ENCODE measurements at regions not wholly inside any gene's neighbourhood (a gene's known extent, or its start where the extent isn't known, plus 50 kb on each side); places are given as distances from the start of the nearest gene placed in this dataset.

DNA sequence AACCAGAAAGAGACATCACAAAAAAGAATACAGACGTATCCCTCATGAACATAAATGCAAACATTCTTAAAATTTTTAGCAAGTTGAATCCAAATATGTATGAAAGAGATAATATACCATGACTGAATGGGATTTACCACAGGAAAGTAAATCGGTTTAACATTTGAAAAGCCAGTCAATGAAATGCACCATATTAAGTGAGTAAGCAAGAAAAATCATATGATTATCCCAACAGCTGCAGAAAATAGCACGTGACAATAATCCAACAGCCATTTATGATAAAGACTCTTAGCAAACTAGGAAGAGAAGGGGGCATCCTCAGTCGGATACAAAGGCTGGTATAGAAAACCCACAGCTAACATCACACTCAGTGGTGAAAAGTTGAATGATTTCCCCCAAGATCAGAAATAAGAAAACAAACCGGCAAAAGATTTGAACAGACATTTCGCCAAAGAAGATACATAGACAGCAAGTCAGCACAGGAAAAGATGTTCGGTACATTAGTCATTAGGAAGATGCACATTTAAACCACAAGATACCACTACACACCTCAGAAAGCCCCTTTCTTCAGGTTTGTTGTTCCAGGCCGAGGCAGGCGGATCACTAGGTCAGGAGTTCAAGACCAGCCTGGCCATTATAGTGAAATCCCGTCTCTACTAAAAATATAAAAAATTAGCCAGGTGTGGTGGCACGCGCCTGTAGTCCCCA, 144.3 kb downstream of the INHBB start:
- H3K9me3 Mint-ChIP-seq = no peaks in the 10 kb centered on the region

More for the DNA sequence above, 144.3 kb downstream of the INHBB start:
- Histone ChIP-seq H2BK15ac (ENCODE audit: low read depth, low read length) (no peak overlapping the region), H2BK12ac (ENCODE audit: insufficient read length, low read depth, low read length) (no peak overlapping the region), H3K79me2 (ENCODE audit: insufficient read depth, low read length) (no peaks in the 10 kb centered on the region), H4K8ac (replicated peaks; ENCODE audit: insufficient read length, low read depth, low read length) (no peak overlapping the region), H3K18ac (ENCODE audit: insufficient read length, low read depth, low read length) (no peak overlapping the region), H2BK20ac (ENCODE audit: low read depth, low read length, poor library complexity, severe bottlenecking) (no peak overlapping the region), H4K5ac (ENCODE audit: insufficient read length, low read depth, low read length) (no peak overlapping the region), H2BK120ac (ENCODE audit: low read depth, low read length, poor library complexity, severe bottlenecking) (no peak overlapping the region), H3K23me2 (ENCODE audit: insufficient read length, low read depth, low read length, poor library complexity, severe bottlenecking) (no peaks in the 10 kb centered on the region), H3K4me2 (ENCODE audit: insufficient read depth, insufficient read length, low read length) (no peak overlapping the region), H3K79me1 (ENCODE audit: insufficient read depth, low read depth, low read length, poor library complexity, severe bottlenecking) (no peaks in the 10 kb centered on the region), H4K91ac (ENCODE audit: insufficient read length, low read depth, low read length) (no peak overlapping the region), H3K9me3 (ENCODE audit: control insufficient read depth, low read depth, low read length) (no peaks in the 10 kb centered on the region), H2AK5ac (ENCODE audit: insufficient read length, low read length) (no peak overlapping the region), H3K14ac (ENCODE audit: insufficient read depth, low read length) (no peak overlapping the region), H3K27me3 (ENCODE audit: insufficient read depth, low read length) (no peaks in the 10 kb centered on the region; the same call in 1 of the 2 replicates), H3K4ac (ENCODE audit: low read depth, low read length) (no peak overlapping the region), H3K56ac (ENCODE audit: insufficient read length, low read depth, low read length) (no peak overlapping the region), H3K23ac (ENCODE audit: insufficient read length, low read depth, low read length) (no peak overlapping the region), H2AFZ (ENCODE audit: low read length) (no peak overlapping the region), H4K20me1 (ENCODE audit: control insufficient read depth, insufficient read depth, insufficient read length) (no peaks in the 10 kb centered on the region), H3K4me1 (ENCODE audit: insufficient read depth, low read length) (no peaks in the 10 kb centered on the region), H3T11ph (ENCODE audit: low read length) (no peak overlapping the region), H2BK5ac (ENCODE audit: insufficient read length, low read length) (no peak overlapping the region), H3K27ac (ENCODE audit: insufficient read length, low read depth, low read length) (no peak overlapping the region), H3K9ac (ENCODE audit: extremely low read depth, insufficient read length, low read length) (no peak overlapping the region)
- WGBS (ENCODE audit: extremely low coverage, insufficient read length, low lambda C conversion rate) = no CpG with 5 or more reads among the region's 12 CpGs
- no peaks in the 10 kb centered on the region for H3K36me3 Mint-ChIP-seq (ENCODE audit: insufficient read depth in 1 of 3, low read depth in 3 of 3)
- peaks cover 0 to 4% of the 10 kb centered on the region in 2 experiments; a peak in 2 of 4 replicates for H3K4me1 Mint-ChIP-seq
- H3K27me3 Mint-ChIP-seq (ENCODE audit: low read depth) = peaks cover 91% of the 10 kb centered on the region
- DNase-seq = no peak
- TF ChIP-seq, protein P1, sequence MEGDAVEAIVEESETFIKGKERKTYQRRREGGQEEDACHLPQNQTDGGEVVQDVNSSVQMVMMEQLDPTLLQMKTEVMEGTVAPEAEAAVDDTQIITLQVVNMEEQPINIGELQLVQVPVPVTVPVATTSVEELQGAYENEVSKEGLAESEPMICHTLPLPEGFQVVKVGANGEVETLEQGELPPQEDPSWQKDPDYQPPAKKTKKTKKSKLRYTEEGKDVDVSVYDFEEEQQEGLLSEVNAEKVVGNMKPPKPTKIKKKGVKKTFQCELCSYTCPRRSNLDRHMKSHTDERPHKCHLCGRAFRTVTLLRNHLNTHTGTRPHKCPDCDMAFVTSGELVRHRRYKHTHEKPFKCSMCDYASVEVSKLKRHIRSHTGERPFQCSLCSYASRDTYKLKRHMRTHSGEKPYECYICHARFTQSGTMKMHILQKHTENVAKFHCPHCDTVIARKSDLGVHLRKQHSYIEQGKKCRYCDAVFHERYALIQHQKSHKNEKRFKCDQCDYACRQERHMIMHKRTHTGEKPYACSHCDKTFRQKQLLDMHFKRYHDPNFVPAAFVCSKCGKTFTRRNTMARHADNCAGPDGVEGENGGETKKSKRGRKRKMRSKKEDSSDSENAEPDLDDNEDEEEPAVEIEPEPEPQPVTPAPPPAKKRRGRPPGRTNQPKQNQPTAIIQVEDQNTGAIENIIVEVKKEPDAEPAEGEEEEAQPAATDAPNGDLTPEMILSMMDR (conservative IDR thresholded peaks at IDR 0.05) = no peak
- H3K27ac Mint-ChIP-seq = no peak overlapping the region
- no peak overlapping the region for H3K4me3 Mint-ChIP-seq

All from H9 (cell line).